ENCODE measurements at regions not wholly inside any gene's neighbourhood (a gene's known extent, or its start where the extent isn't known, plus 50 kb on each side); places are given as distances from the start of the nearest gene placed in this dataset.

DNA sequence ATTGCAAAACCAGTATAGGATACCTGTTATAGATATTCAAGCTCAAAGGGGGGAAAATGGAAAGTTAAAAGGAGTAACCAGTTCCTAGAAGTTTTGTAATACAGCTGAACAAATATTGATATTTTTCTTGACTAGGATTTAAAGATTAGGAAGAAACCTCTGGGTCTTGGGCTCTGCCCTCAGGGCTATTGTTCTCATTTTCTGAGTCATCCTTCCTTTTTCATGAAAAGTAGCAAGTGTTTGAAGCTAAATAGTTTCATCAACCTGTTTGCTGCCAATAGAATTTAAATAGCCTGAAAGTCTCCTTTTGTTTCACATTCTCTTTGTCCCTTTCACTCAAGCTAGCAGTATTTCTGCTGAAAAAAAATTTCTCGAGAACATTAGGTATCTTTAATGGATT lies 1061.1 kb upstream of the GHITM start:
- Histone ChIP-seq H3K79me2 (ENCODE audit: control insufficient read depth in 1 of 2, insufficient read depth in 2 of 2, low read length in 2 of 2) (no peaks in the 10 kb centered on the region), H4K20me1 (replicated peaks in 1 of 2; ENCODE audit: control insufficient read depth in 1 of 2, insufficient read depth in 2 of 2, low read length in 2 of 2) (no peaks in the 10 kb centered on the region), H3K36me3 (ENCODE audit: control insufficient read depth in 2 of 4, insufficient read depth in 4 of 4, low read length in 3 of 4) (no peaks in the 10 kb centered on the region; a peak in 1 of 8 replicates), H2AK5ac (ENCODE audit: low read depth, low read length) (no peak overlapping the region), H4K8ac (ENCODE audit: extremely low read depth, insufficient read depth, low read length) (no peak overlapping the region), H3K4me2 (ENCODE audit: insufficient read depth in 1 of 2, low read depth in 2 of 2, low read length in 2 of 2) (peak overlapping the region; percentile 15 to 21; a peak in 1 of 4 replicates), H3K4me1 (replicated peaks in 1 of 4; ENCODE audit: control insufficient read depth in 3 of 4, insufficient read depth in 4 of 4, low read length in 3 of 4) (peaks cover 4 to 9% (median 6%) of the 10 kb centered on the region in 4 experiments; a peak in 6 of 7 replicates), H2BK15ac (ENCODE audit: low read length) (no peak overlapping the region), H2BK20ac (ENCODE audit: low read length) (no peak overlapping the region), H3K9ac (replicated peaks in 1 of 4; ENCODE audit: extremely low read depth in 1 of 4, low read depth in 3 of 4, low read length in 3 of 4) (no peak overlapping the region), H3K9me3 (ENCODE audit: insufficient read depth in 2 of 2, low read depth in 1 of 2, low read length in 1 of 2) (peaks cover 3 to 11% of the 10 kb centered on the region in 2 experiments; a peak in 2 of 4 replicates), H4K5ac (ENCODE audit: insufficient read length, low read depth, low read length) (peak overlapping the region; percentile 89), H3K56ac (replicated peaks; ENCODE audit: insufficient read length, low read depth, low read length) (no peak overlapping the region), H3K4ac (replicated peaks; ENCODE audit: insufficient read length, low read depth, low read length) (no peak overlapping the region), H3K27me3 (replicated peaks in 1 of 4; ENCODE audit: control insufficient read depth in 3 of 4, extremely low read depth in 1 of 4, insufficient read depth in 3 of 4, low read length in 3 of 4) (no peaks in the 10 kb centered on the region), H2AFZ (ENCODE audit: low read length) (no peak overlapping the region), H3K23ac (ENCODE audit: insufficient read length) (no peak overlapping the region), H3K18ac (ENCODE audit: extremely low read depth, low read length) (no peak overlapping the region; the same call in 1 of the 2 replicates), H3K4me3 (ENCODE audit: extremely low read depth in 1 of 4, insufficient read depth in 2 of 4, low read depth in 3 of 4, low read length in 4 of 4) (peak overlapping the region in 1 of 4 experiments; percentile 31; a peak in 1 of 8 replicates), H2BK12ac (ENCODE audit: low read depth, low read length) (no peak overlapping the region), H3K27ac (ENCODE audit: low read depth, low read length) (no peak overlapping the region; the same call in 1 of the 2 replicates), H3K23me2 (ENCODE audit: low read depth, low read length) (no peaks in the 10 kb centered on the region), H3K79me1 (ENCODE audit: low read depth, low read length) (no peaks in the 10 kb centered on the region), H4K91ac (replicated peaks; ENCODE audit: insufficient read length, low read length) (no peak overlapping the region), H2BK120ac (replicated peaks; ENCODE audit: low read depth, low read length) (no peak overlapping the region), H3K14ac (ENCODE audit: insufficient read length) (no peak overlapping the region), H2BK5ac (ENCODE audit: low read depth, low read length) (no peak overlapping the region)
- DNase-seq (ENCODE audit: low read depth in 1 of 2, low spot score in 2 of 2) (peak in 1 of 2 experiments; percentile 36), FAIRE-seq (peak; percentile 28)
- ChIA-PET POLR2A (ENCODE audit: partially characterized antibody) (no interaction called here), CTCF (ENCODE audit: partially characterized antibody) (interaction anchor here (1.3 kb wide), 1 partner anchor 28 kb away, joined by 3 read pairs; no protein-coding TSS in a partner anchor)
- WGBS, 2 experiments (ENCODE audit: extremely low coverage in 1 of 2, insufficient coverage in 1 of 2, insufficient read length in 1 of 2, insufficient replicate concordance in 2 of 2, low coverage in 1 of 2, low lambda C conversion rate in 2 of 2, missing lambda C conversion rate in 1 of 2), result 40% methylated on average over 1 of the region's 1 CpG; no CpG with 5 or more reads in 1 of the 2 experiments
- no peak for TF ChIP-seq CEBPB (IDR thresholded peaks at IDR 0.05; ENCODE audit: low read depth, low read length)
- peak; percentile 94 for TF ChIP-seq JUND (IDR thresholded peaks at IDR 0.05; ENCODE audit: low read length)
- no peak for TF ChIP-seq TBP (IDR thresholded peaks at IDR 0.05; ENCODE audit: low read depth, low read length)
- TF ChIP-seq SP2 (IDR thresholded peaks at IDR 0.05; ENCODE audit: low read length), result no peak
- no peak for TF ChIP-seq CBX5 (IDR thresholded peaks at IDR 0.05; ENCODE audit: low read depth, low read length)
- peak; percentile 85 for TF ChIP-seq JUN (IDR thresholded peaks at IDR 0.05; ENCODE audit: low read depth, low read length)
- no peak for TF ChIP-seq HDAC6 (IDR thresholded peaks at IDR 0.05; ENCODE audit: low read depth, low read length)
- TF ChIP-seq KDM1A (IDR thresholded peaks at IDR 0.05; ENCODE audit: borderline replicate concordance, low read length), result no peak
- no peak for TF ChIP-seq TAF1 (IDR thresholded peaks at IDR 0.05; ENCODE audit: low read depth, low read length)
- no peak for TF ChIP-seq GTF2F1 (IDR thresholded peaks at IDR 0.05; ENCODE audit: borderline replicate concordance, low read depth, low read length)
- TF ChIP-seq ZNF274 (IDR thresholded peaks at IDR 0.05; ENCODE audit: borderline replicate concordance, extremely low read depth, low read length), result no peak
- no peak for TF ChIP-seq POLR2A (IDR thresholded peaks at IDR 0.05; ENCODE audit: control extremely low read depth in 1 of 2, low read depth in 2 of 2, low read length in 2 of 2)
- TF ChIP-seq BRCA1 (IDR thresholded peaks at IDR 0.05; ENCODE audit: low read depth, low read length), result no peak
- TF ChIP-seq PHF8 (conservative IDR thresholded peaks at IDR 0.05; ENCODE audit: low read depth, low read length), result no peak
- TF ChIP-seq SAP30 (IDR thresholded peaks at IDR 0.05; ENCODE audit: insufficient read depth, insufficient replicate concordance, low read length), result no peak
- TF ChIP-seq CBX8 (IDR thresholded peaks at IDR 0.05; ENCODE audit: borderline replicate concordance, low read depth, low read length), result no peak
